HG03103 (cell line): ENCODE measurements at regions not wholly inside any gene's neighbourhood (a gene's known extent, or its start where the extent isn't known, plus 50 kb on each side); places are given as distances from the start of the nearest gene placed in this dataset.

Experiments
- ATAC-seq: cut with Tn5 transposase; IDR thresholded peaks from one replicate; pipeline ENCODE4 v1.9.1; 2021; ENCODE audit warnings: low read depth; ENCODE audit not compliant: unreplicated experiment

GRCh38 chr13:95352486-95352885, 51.2 kb upstream of the ABCC4 start:
- ATAC-seq, result no peak

- ATAC-seq, result no peak
Observed at GRCh38 chr13:95354156-95354555, 52.9 kb upstream of the ABCC4 start.

- ATAC-seq, result no peak
Observed at GRCh38 chr13:95354680-95355487, 53.6 kb upstream of the ABCC4 start.

- no peak for ATAC-seq
Observed at GRCh38 chr13:95355494-95355893, 54.2 kb upstream of the ABCC4 start.

GRCh38 chr13:95356916-95357315, 55.7 kb upstream of the ABCC4 start:
- no peak for ATAC-seq

GRCh38 chr13:95357875-95358274, 56.6 kb upstream of the ABCC4 start:
- no peak for ATAC-seq

- ATAC-seq, result no peak
Observed at GRCh38 chr13:95360052-95360451, 58.8 kb upstream of the ABCC4 start.

GRCh38 chr13:95360464-95361097, 59.3 kb upstream of the ABCC4 start:
- no peak for ATAC-seq

- ATAC-seq, result no peak
Observed at GRCh38 chr13:95361686-95362085, 60.4 kb upstream of the ABCC4 start.

GRCh38 chr13:95362666-95363065, 61.4 kb upstream of the ABCC4 start:
- ATAC-seq, result no peak

GRCh38 chr13:95367309-95367843, 66.1 kb upstream of the ABCC4 start:
- no peak for ATAC-seq

GRCh38 chr13:95368998-95369397, 67.7 kb upstream of the ABCC4 start:
- ATAC-seq, result no peak

- no peak for ATAC-seq
Observed at GRCh38 chr13:95375706-95376105, 74.5 kb upstream of the ABCC4 start.

- ATAC-seq, result no peak
Observed at GRCh38 chr13:95378603-95379002, 77.4 kb upstream of the ABCC4 start.

- peak; percentile 87 for ATAC-seq
Observed at GRCh38 chr13:95380468-95381211, 79.4 kb upstream of the ABCC4 start.

- no peak for ATAC-seq
Observed at GRCh38 chr13:95381212-95381527, 79.9 kb upstream of the ABCC4 start.

GRCh38 chr13:95382411-95382810, 81.2 kb upstream of the ABCC4 start:
- ATAC-seq, result no peak

- ATAC-seq, result no peak
Observed at GRCh38 chr13:95382916-95383315, 81.7 kb upstream of the ABCC4 start.

GRCh38 chr13:95385373-95385772, 84.1 kb upstream of the ABCC4 start:
- no peak for ATAC-seq

- ATAC-seq, result no peak
Observed at GRCh38 chr13:95385798-95386197, 84.5 kb upstream of the ABCC4 start.

- no peak for ATAC-seq
Observed at GRCh38 chr13:95386370-95386769, 85.1 kb upstream of the ABCC4 start.
